HG03045 (cell line): ENCODE measurements at regions not wholly inside any gene's neighbourhood (a gene's known extent, or its start where the extent isn't known, plus 50 kb on each side); places are given as distances from the start of the nearest gene placed in this dataset.
"Not testable (repeated sequence)": the region's sequence is repeated elsewhere in the genome, so short reads cannot be mapped to it uniquely, and the experiment has no call there.

Source experiments
- ATAC-seq: cut with Tn5 transposase; IDR thresholded peaks from one replicate; pipeline ENCODE4 v1.9.1; 2021; ENCODE audit warnings: mild to moderate bottlenecking, moderate library complexity; ENCODE audit not compliant: unreplicated experiment

GRCh38 chr1:38787041-38787440 lies 72.5 kb downstream of the RRAGC start:
- no peak for ATAC-seq

- ATAC-seq, result no peak
These were observed 73.5 kb downstream of the RRAGC start for GRCh38 chr1:38786040-38786436.

GRCh38 chr1:38785285-38786039 lies 74.1 kb downstream of the RRAGC start:
- ATAC-seq, result no peak

- ATAC-seq, result no peak
These were observed 74.9 kb downstream of the RRAGC start for GRCh38 chr1:38784452-38785284.

- ATAC-seq, result no peak
These were observed 75.8 kb downstream of the RRAGC start for GRCh38 chr1:38783640-38784229.

- no peak for ATAC-seq
These were observed 77.5 kb downstream of the RRAGC start for GRCh38 chr1:38781872-38782617.

GRCh38 chr1:38780133-38780532 lies 79.4 kb downstream of the RRAGC start:
- no peak for ATAC-seq

GRCh38 chr1:38779491-38779890 lies 80.1 kb downstream of the RRAGC start:
- no peak for ATAC-seq

- ATAC-seq, result no peak
These were observed 81.1 kb downstream of the RRAGC start for GRCh38 chr1:38778521-38778920.

GRCh38 chr1:38778051-38778450 lies 81.5 kb downstream of the RRAGC start:
- no peak for ATAC-seq

- no peak for ATAC-seq
These were observed 82.1 kb downstream of the RRAGC start for GRCh38 chr1:38777464-38777957.

- no peak for ATAC-seq
These were observed 83.0 kb downstream of the RRAGC start for GRCh38 chr1:38776466-38777065.

GRCh38 chr1:38775175-38775845 lies 84.3 kb downstream of the RRAGC start:
- ATAC-seq, result no peak

GRCh38 chr1:38773483-38773882 lies 86.1 kb downstream of the RRAGC start:
- ATAC-seq, result no peak

GRCh38 chr1:38772953-38773352 lies 86.6 kb downstream of the RRAGC start:
- no peak for ATAC-seq

GRCh38 chr1:38772026-38772425 lies 87.5 kb downstream of the RRAGC start:
- no peak for ATAC-seq

GRCh38 chr1:38770516-38771173 lies 88.9 kb downstream of the RRAGC start:
- not testable (repeated sequence) for ATAC-seq

- no peak for ATAC-seq
These were observed 93.4 kb downstream of the RRAGC start for GRCh38 chr1:38766125-38766524.

- no peak for ATAC-seq
These were observed 96.5 kb downstream of the RRAGC start for GRCh38 chr1:38763121-38763520.
